SU-DHL-6 (cell line): ENCODE measurements at regions not wholly inside any gene's neighbourhood (a gene's known extent, or its start where the extent isn't known, plus 50 kb on each side); places are given as distances from the start of the nearest gene placed in this dataset.

Experiments used
- EZH2phosphoT487 ChIP-seq: fragments of 200-600 bp; sonication (generic), shearing (Covaris generic); conservative IDR thresholded peaks from 2 replicates; pipeline ENCODE4 v1.6.1; 2018; ENCODE audit warnings: mild to moderate bottlenecking, antibody characterized with exemption, low read length, moderate library complexity, mixed read lengths
- TF ChIP-seq, protein P1 (sequence below): fragments of 200-600 bp; sonication (generic); IDR thresholded peaks from one replicate; pipeline ENCODE4 v1.5.1; 2017; ENCODE audit warnings: antibody characterized with exemption, mild to moderate bottlenecking, low read length, moderate library complexity; ENCODE audit not compliant: insufficient read depth, poor library complexity, severe bottlenecking

DNA sequence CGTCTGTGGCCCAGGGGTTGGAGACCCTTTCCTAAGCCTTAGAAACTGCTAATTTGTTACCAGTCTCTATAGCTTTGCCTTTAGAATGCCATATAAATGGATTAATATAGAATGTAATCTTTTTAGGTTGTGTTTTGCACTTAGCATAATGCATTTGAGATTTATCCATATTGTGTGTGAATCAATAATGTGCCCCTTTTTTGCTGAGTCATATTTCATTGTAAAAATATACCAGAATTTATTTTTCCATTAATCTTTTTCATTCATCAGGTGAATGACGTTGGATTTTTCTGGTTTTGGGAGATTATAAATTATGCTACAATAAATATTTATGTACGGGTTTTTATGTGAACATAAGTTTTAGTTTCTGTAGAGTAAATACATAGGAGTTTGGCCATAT lies 478.8 kb upstream of the MAGEB18 start:
- TF ChIP-seq, protein P1, sequence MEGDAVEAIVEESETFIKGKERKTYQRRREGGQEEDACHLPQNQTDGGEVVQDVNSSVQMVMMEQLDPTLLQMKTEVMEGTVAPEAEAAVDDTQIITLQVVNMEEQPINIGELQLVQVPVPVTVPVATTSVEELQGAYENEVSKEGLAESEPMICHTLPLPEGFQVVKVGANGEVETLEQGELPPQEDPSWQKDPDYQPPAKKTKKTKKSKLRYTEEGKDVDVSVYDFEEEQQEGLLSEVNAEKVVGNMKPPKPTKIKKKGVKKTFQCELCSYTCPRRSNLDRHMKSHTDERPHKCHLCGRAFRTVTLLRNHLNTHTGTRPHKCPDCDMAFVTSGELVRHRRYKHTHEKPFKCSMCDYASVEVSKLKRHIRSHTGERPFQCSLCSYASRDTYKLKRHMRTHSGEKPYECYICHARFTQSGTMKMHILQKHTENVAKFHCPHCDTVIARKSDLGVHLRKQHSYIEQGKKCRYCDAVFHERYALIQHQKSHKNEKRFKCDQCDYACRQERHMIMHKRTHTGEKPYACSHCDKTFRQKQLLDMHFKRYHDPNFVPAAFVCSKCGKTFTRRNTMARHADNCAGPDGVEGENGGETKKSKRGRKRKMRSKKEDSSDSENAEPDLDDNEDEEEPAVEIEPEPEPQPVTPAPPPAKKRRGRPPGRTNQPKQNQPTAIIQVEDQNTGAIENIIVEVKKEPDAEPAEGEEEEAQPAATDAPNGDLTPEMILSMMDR = no peak
- TF ChIP-seq EZH2phosphoT487 = no peak
